Ecto neural progenitor cell (in vitro differentiated cells): ENCODE measurements at regions not wholly inside any gene's neighbourhood (a gene's known extent, or its start where the extent isn't known, plus 50 kb on each side); places are given as distances from the start of the nearest gene placed in this dataset.
A peak's percentile ranks its signal among the peaks of the same experiment; 100 is the strongest.

Experiments
- DNase-seq: peaks from one replicate; pipeline ENCODE4 v3.0.0-alpha.2; 2018; ENCODE audit warnings: low spot score

GRCh38 chr6:21816231-21816630 lies 222.7 kb downstream of the SOX4 start:
- no peak for DNase-seq

- DNase-seq = no peak
Measured at GRCh38 chr6:21820442-21820841, 226.9 kb downstream of the SOX4 start.

GRCh38 chr6:21823371-21823770 lies 229.8 kb downstream of the SOX4 start:
- DNase-seq = no peak

GRCh38 chr6:21824431-21825177 lies 231.1 kb downstream of the SOX4 start:
- DNase-seq = no peak

GRCh38 chr6:21826023-21826422 lies 232.5 kb downstream of the SOX4 start:
- DNase-seq = peak; percentile 56

GRCh38 chr6:21826904-21827303 lies 233.4 kb downstream of the SOX4 start:
- DNase-seq = no peak

- DNase-seq = no peak
Measured at GRCh38 chr6:21827425-21828202, 234.1 kb downstream of the SOX4 start.

GRCh38 chr6:21828704-21829103 lies 235.2 kb downstream of the SOX4 start:
- DNase-seq = no peak

GRCh38 chr6:21829126-21829525 lies 235.6 kb downstream of the SOX4 start:
- DNase-seq = no peak

- no peak for DNase-seq
Measured at GRCh38 chr6:21831521-21832291, 238.2 kb downstream of the SOX4 start.

GRCh38 chr6:21836277-21836676 lies 242.7 kb downstream of the SOX4 start:
- no peak for DNase-seq

- no peak for DNase-seq
Measured at GRCh38 chr6:21836772-21837425, 243.3 kb downstream of the SOX4 start.

- DNase-seq = no peak
Measured at GRCh38 chr6:21840428-21840827, 246.9 kb downstream of the SOX4 start.

- DNase-seq = no peak
Measured at GRCh38 chr6:21842875-21843645, 249.5 kb downstream of the SOX4 start.

- DNase-seq = no peak
Measured at GRCh38 chr6:21844120-21844917, 250.8 kb downstream of the SOX4 start.

- no peak for DNase-seq
Measured at GRCh38 chr6:21845018-21845417, 251.5 kb downstream of the SOX4 start.

GRCh38 chr6:21845439-21846140 lies 252.0 kb downstream of the SOX4 start:
- DNase-seq = no peak

GRCh38 chr6:21846541-21847451 lies 253.2 kb downstream of the SOX4 start:
- DNase-seq = no peak
